HCT116 (cell line): ENCODE measurements at regions not wholly inside any gene's neighbourhood (a gene's known extent, or its start where the extent isn't known, plus 50 kb on each side); places are given as distances from the start of the nearest gene placed in this dataset.

Experiments used
- ATAC-seq: fragments of 200-7000 bp; cut with Tn5 transposase; 2 replicates; pipeline ENCODE4 v1.9.1; 2020; ENCODE audit warnings: mild to moderate bottlenecking, moderate library complexity
- BruUV-seq: library from RNA; stranded (reverse); fragments of 400-500 nt; replicated peaks from 2 replicates; lab custom pipeline; 2021; lab: Mats Ljungman, UMichigan
- CTCF ChIA-PET: fragments of 300-600 bp; sonication (Branson Sonifier 250); formaldehyde crosslinking; loops from one replicate; lab custom pipeline; 2021; ENCODE audit warnings: antibody characterized with exemption; lab: Charles Lee
- POLR2A ChIA-PET: fragments of 300-600, 350-600 bp; sonication (Branson Sonifier 250); formaldehyde crosslinking; loops from one replicate; lab custom pipeline; 2021; ENCODE audit warnings: antibody characterized with exemption; lab: Charles Lee
- RAD21 ChIA-PET, 2 experiments: fragments of 300-600 bp; sonication (Branson Sonifier 250); formaldehyde crosslinking; loops; one replicate each; lab custom pipeline; 2023; ENCODE audit warnings: low total read pairs in 2 of 2; ENCODE audit not compliant: uncharacterized antibody in 2 of 2, unreplicated experiment in 2 of 2, low non-redundant PET in 1 of 2; lab: Charles Lee
- DNase-seq: peaks from one replicate; pipeline ENCODE4 v3.0.0-alpha.2; 2010; ENCODE audit warnings: low read depth, low spot score
- H2AFZ ChIP-seq: fragments of 200-600 bp; shearing (Covaris generic), sonication (generic); 2 replicates; pipeline ENCODE4 v1.6.1; 2017; ENCODE audit warnings: low read depth, mixed run types, mixed read lengths, antibody characterized with exemption, low read length; ENCODE audit not compliant: poor library complexity, severe bottlenecking
- H3K27ac ChIP-seq: 2 replicates; pipeline ENCODE4 v1.5.1; 2012; ENCODE audit warnings: low read depth, low read length
- H3K27me3 ChIP-seq: fragments of 200-600 bp; sonication (generic); 2 replicates; pipeline ENCODE4 v1.6.1; 2016; ENCODE audit warnings: mixed run types, low read length, mixed read lengths; ENCODE audit not compliant: insufficient read depth
- H3K36me3 ChIP-seq, 2 experiments: fragments of 200-500 bp in 1 of 2; fragments of 200-600 bp in 1 of 2; sonication (Bioruptor generic) in 1 of 2; sonication (generic) in 1 of 2; 2 replicates each; pipeline versions ENCODE4 v1.5.1 to v1.6.1; 2014 to 2016; ENCODE audit warnings: low read length in 2 of 2, inconsistent platforms in 1 of 2, mixed read lengths in 1 of 2, mixed run types in 1 of 2; ENCODE audit not compliant: insufficient read depth in 2 of 2, control insufficient read depth in 1 of 2
- H3K4me1 ChIP-seq, 2 experiments: fragments of 200-600 bp in 1 of 2; sonication (generic) in 1 of 2; 2 replicates each; pipeline versions ENCODE4 v1.5.1 to v1.6.1; 2012 to 2017; ENCODE audit warnings: low read length in 2 of 2, inconsistent platforms in 1 of 2, mild to moderate bottlenecking in 1 of 2, mixed read lengths in 1 of 2, mixed run types in 1 of 2, moderate library complexity in 1 of 2; ENCODE audit not compliant: insufficient read depth in 2 of 2, control insufficient read depth in 1 of 2
- H3K4me2 ChIP-seq: fragments of 200-600 bp; sonication (generic); 2 replicates; pipeline ENCODE4 v1.6.1; 2017; ENCODE audit warnings: mixed run types, low read length, mixed read lengths
- H3K4me3 ChIP-seq, 2 experiments: fragments of 200-600 bp in 1 of 2; sonication (generic) in 1 of 2; replicated peaks in 1 of 2; 2 replicates each; pipeline ENCODE4 v1.5.1; 2011 to 2016; ENCODE audit warnings: low read length in 2 of 2, control low read depth in 1 of 2, low read depth in 1 of 2, mild to moderate bottlenecking in 1 of 2, mixed read lengths in 1 of 2, mixed run types in 1 of 2
- H3K79me2 ChIP-seq: fragments of 200-600 bp; sonication (generic); 2 replicates; pipeline ENCODE4 v1.6.1; 2017; ENCODE audit warnings: mild to moderate bottlenecking, mixed run types, low read length, moderate library complexity, mixed read lengths; ENCODE audit not compliant: insufficient read depth
- H3K9ac ChIP-seq: fragments of 200-600 bp; sonication (generic); 2 replicates; pipeline ENCODE4 v1.6.1; 2016; ENCODE audit warnings: low read length, mixed read lengths
- H3K9me2 ChIP-seq: fragments of 200-600 bp; sonication (generic), shearing (Covaris generic); 2 replicates; pipeline ENCODE4 v1.6.1; 2017; ENCODE audit warnings: mixed run types, mild to moderate bottlenecking, moderate library complexity; ENCODE audit not compliant: insufficient read depth
- H3K9me3 ChIP-seq, 2 experiments: fragments of 200-500 bp in 1 of 2; fragments of 200-600 bp in 1 of 2; sonication (Bioruptor generic) in 1 of 2; sonication (generic) in 1 of 2; 2 replicates each; pipeline ENCODE4 v1.6.1; 2014 to 2017; ENCODE audit warnings: low read length in 2 of 2, mixed read lengths in 2 of 2, inconsistent platforms in 1 of 2, low read depth in 1 of 2, mild to moderate bottlenecking in 1 of 2, mixed run types in 1 of 2, moderate library complexity in 1 of 2; ENCODE audit not compliant: control insufficient read depth in 1 of 2, insufficient read depth in 1 of 2
- H4K20me1 ChIP-seq: fragments of 200-600 bp; sonication (generic), shearing (Covaris generic); 2 replicates; pipeline ENCODE4 v1.6.1; 2017; ENCODE audit warnings: mixed run types, mild to moderate bottlenecking, moderate library complexity; ENCODE audit not compliant: insufficient read depth
- CBX3 ChIP-seq: IDR thresholded peaks from 2 replicates; pipeline ENCODE4 v1.6.1; 2012; ENCODE audit warnings: low read depth
- CEBPB ChIP-seq: IDR thresholded peaks from 2 replicates; pipeline ENCODE4 v1.6.1; 2012; ENCODE audit warnings: low read depth
- EGR1 ChIP-seq: IDR thresholded peaks from 2 replicates; pipeline ENCODE4 v1.6.1; 2012; ENCODE audit warnings: low read depth
- EZH2 ChIP-seq: fragments of 200-600 bp; sonication (generic); IDR thresholded peaks from 2 replicates; pipeline ENCODE4 v1.6.1; 2017; ENCODE audit warnings: antibody characterized with exemption, mixed run types
- EZH2phosphoT487 ChIP-seq: fragments of 200-600 bp; IDR thresholded peaks from 2 replicates; pipeline ENCODE4 v1.6.1; 2018; ENCODE audit warnings: antibody characterized with exemption, borderline replicate concordance
- JUND ChIP-seq: IDR thresholded peaks from 2 replicates; pipeline ENCODE4 v1.6.1; 2012
- POLR2A ChIP-seq: IDR thresholded peaks from 2 replicates; pipeline ENCODE4 v1.7.0; 2011; ENCODE audit warnings: borderline replicate concordance; ENCODE audit not compliant: insufficient read depth, insufficient read length; ENCODE audit errors: extremely low read depth
- POLR2AphosphoS5 ChIP-seq: IDR thresholded peaks from 2 replicates; pipeline ENCODE4 v1.6.1; 2011; ENCODE audit warnings: mild to moderate bottlenecking, low read depth, low read length, moderate library complexity
- RAD21 ChIP-seq: IDR thresholded peaks from 2 replicates; pipeline ENCODE4 v1.6.1; 2012; ENCODE audit warnings: low read depth, mild to moderate bottlenecking
- SRF ChIP-seq: IDR thresholded peaks from 2 replicates; pipeline ENCODE4 v1.6.1; 2012; ENCODE audit warnings: low read depth
- TCF7L2 ChIP-seq: IDR thresholded peaks from 2 replicates; pipeline ENCODE4 v1.7.0; 2011; ENCODE audit warnings: borderline replicate concordance, inconsistent platforms; ENCODE audit not compliant: insufficient read depth, insufficient read length; ENCODE audit errors: extremely low read depth
- YY1 ChIP-seq: IDR thresholded peaks from 2 replicates; pipeline ENCODE4 v1.6.1; 2011; ENCODE audit warnings: low read length, low read depth, moderate library complexity, mild to moderate bottlenecking; ENCODE audit not compliant: insufficient replicate concordance; ENCODE audit errors: extremely low read depth
- ZNF274 ChIP-seq: fragments of 200-500 bp; sonication (Bioruptor generic); IDR thresholded peaks from 2 replicates; pipeline ENCODE4 v1.6.1; 2014; ENCODE audit warnings: mild to moderate bottlenecking, low read depth, low read length, inconsistent platforms
- intact Hi-C: fragments of 100-400 bp; cut with micrococcal nuclease; formaldehyde crosslinking; loops from 2 replicates; pipeline ENCODE4 v1.10.0; 2022
- TF ChIP-seq, protein P1 (sequence below): IDR thresholded peaks from 2 replicates; pipeline ENCODE4 v1.6.1; 2011; ENCODE audit warnings: mild to moderate bottlenecking, low read length, moderate library complexity; ENCODE audit not compliant: insufficient replicate concordance; ENCODE audit errors: extremely low read depth
- TF ChIP-seq, protein P2 (sequence below): IDR thresholded peaks from 2 replicates; pipeline ENCODE4 v1.6.1; 2012
- TF ChIP-seq, protein P3 (sequence below): IDR thresholded peaks from 2 replicates; pipeline ENCODE4 v1.6.1; 2012

DNA sequence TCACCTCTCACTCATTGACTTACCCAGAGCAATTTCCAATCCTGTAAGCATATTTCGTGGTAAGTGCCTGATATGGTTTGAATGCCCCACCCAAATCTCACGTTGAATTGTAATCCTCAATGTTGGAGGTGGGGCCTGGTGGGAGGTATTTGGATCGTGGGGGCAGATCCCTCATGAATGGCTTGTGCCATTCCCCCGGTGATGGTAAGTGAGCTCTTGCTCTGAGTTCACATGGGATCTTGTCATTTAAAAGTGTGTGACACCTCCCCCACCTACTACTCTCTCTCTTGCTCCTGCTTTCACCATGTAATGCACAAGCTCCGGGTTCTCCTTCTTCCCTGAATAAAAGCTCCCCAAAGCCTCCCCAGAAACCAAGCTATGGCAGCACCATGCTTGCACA lies 1165.5 kb downstream of the CDH12 start:
- ATAC-seq (no peak), DNase-seq (no peak)
- Histone ChIP-seq H3K9me3 (peaks cover 10 to 13% of the 10 kb centered on the region in 2 experiments; a peak in 2 of 4 replicates), H3K4me3 (no peak overlapping the region), H3K36me3 (no peaks in the 10 kb centered on the region), H3K79me2 (no peaks in the 10 kb centered on the region), H3K9ac (no peak overlapping the region), H3K4me2 (no peak overlapping the region), H3K27me3 (no peaks in the 10 kb centered on the region), H3K9me2 (no peaks in the 10 kb centered on the region), H2AFZ (no peak overlapping the region), H3K4me1 (no peaks in the 10 kb centered on the region), H3K27ac (no peak overlapping the region), H4K20me1 (no peaks in the 10 kb centered on the region; the same call in 1 of the 2 replicates)
- ChIA-PET POLR2A (no interaction called here), RAD21 (no interaction called here), CTCF (no interaction called here)
- no TSS peak for BruUV-seq
- intact Hi-C loops: no loop called here
- no peak for TF ChIP-seq YY1
- TF ChIP-seq CBX3: no peak
- no peak for TF ChIP-seq ZNF274

DNA sequence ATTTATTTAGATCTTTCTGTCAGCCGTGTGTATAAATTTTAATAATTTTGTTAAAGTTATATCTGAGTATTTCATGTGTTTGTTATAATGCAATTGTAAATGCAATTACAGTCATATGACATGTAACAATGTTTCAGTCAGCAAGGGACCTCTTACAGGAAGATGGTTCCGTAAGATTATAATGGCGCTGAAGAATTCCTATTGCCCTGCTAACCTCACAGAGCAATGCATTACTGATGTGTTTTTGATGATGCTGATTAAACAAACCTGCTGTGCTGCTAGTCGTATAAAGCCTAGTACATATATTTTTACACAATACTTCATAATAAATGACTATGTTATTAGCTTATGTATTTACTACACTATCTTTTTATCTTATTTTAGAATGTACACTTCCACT lies 1166.4 kb downstream of the CDH12 start:
- H3K4me1 ChIP-seq: no peaks in the 10 kb centered on the region
- ChIA-PET POLR2A (no interaction called here), RAD21 (no interaction called here), CTCF (no interaction called here)
- peaks cover 13% of the 10 kb centered on the region in 2 experiments; a peak in 2 of 4 replicates for H3K9me3 ChIP-seq
- H4K20me1 ChIP-seq: no peaks in the 10 kb centered on the region; the same call in 1 of the 2 replicates
- H3K4me2 ChIP-seq: no peak overlapping the region
- no peaks in the 10 kb centered on the region for H3K9me2 ChIP-seq
- intact Hi-C loops: no loop called here
- H3K79me2 ChIP-seq: no peaks in the 10 kb centered on the region
- ATAC-seq (no peak), DNase-seq (no peak)
- H3K9ac ChIP-seq: no peak overlapping the region
- no peak overlapping the region for H3K27ac ChIP-seq
- no TSS peak for BruUV-seq
- H3K36me3 ChIP-seq: no peaks in the 10 kb centered on the region
- no peak overlapping the region for H2AFZ ChIP-seq
- no peak overlapping the region for H3K4me3 ChIP-seq
- H3K27me3 ChIP-seq: no peaks in the 10 kb centered on the region
- TF ChIP-seq POLR2AphosphoS5 (no peak), TCF7L2 (no peak), CEBPB (no peak), ZNF274 (no peak), POLR2A (no peak), YY1 (no peak), EGR1 (no peak), EZH2phosphoT487 (no peak), RAD21 (no peak), JUND (no peak), SRF (no peak), CBX3 (no peak), EZH2 (no peak)
- TF ChIP-seq, protein P1, sequence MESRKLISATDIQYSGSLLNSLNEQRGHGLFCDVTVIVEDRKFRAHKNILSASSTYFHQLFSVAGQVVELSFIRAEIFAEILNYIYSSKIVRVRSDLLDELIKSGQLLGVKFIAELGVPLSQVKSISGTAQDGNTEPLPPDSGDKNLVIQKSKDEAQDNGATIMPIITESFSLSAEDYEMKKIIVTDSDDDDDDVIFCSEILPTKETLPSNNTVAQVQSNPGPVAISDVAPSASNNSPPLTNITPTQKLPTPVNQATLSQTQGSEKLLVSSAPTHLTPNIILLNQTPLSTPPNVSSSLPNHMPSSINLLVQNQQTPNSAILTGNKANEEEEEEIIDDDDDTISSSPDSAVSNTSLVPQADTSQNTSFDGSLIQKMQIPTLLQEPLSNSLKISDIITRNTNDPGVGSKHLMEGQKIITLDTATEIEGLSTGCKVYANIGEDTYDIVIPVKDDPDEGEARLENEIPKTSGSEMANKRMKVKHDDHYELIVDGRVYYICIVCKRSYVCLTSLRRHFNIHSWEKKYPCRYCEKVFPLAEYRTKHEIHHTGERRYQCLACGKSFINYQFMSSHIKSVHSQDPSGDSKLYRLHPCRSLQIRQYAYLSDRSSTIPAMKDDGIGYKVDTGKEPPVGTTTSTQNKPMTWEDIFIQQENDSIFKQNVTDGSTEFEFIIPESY: no peak
- TF ChIP-seq, protein P2, sequence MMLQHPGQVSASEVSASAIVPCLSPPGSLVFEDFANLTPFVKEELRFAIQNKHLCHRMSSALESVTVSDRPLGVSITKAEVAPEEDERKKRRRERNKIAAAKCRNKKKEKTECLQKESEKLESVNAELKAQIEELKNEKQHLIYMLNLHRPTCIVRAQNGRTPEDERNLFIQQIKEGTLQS: no peak
- TF ChIP-seq, protein P3, sequence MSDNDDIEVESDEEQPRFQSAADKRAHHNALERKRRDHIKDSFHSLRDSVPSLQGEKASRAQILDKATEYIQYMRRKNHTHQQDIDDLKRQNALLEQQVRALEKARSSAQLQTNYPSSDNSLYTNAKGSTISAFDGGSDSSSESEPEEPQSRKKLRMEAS: no peak
